ENCODE measurements at regions not wholly inside any gene's neighbourhood (a gene's known extent, or its start where the extent isn't known, plus 50 kb on each side); places are given as distances from the start of the nearest gene placed in this dataset.

DNA sequence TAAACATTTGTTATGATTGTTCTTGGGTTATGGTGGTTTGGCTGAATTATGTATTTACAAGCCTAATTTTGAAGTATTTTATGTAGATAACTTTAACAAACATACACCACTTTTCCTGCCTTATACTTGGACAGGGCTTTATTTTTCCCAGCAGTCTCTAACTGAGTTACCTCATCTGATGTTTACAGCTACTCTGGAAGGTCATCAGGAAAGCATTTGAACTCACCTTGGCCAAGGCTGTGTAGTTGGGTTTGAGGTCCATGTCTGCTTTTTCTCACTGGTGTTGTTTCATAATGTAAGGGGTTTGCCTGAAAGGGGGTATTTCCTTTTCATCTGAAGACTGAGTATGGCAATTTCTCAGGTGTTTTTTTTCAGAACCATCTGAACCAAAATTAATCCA, 193.5 kb downstream of the RWDD3 start:
- TF ChIP-seq, protein P1, sequence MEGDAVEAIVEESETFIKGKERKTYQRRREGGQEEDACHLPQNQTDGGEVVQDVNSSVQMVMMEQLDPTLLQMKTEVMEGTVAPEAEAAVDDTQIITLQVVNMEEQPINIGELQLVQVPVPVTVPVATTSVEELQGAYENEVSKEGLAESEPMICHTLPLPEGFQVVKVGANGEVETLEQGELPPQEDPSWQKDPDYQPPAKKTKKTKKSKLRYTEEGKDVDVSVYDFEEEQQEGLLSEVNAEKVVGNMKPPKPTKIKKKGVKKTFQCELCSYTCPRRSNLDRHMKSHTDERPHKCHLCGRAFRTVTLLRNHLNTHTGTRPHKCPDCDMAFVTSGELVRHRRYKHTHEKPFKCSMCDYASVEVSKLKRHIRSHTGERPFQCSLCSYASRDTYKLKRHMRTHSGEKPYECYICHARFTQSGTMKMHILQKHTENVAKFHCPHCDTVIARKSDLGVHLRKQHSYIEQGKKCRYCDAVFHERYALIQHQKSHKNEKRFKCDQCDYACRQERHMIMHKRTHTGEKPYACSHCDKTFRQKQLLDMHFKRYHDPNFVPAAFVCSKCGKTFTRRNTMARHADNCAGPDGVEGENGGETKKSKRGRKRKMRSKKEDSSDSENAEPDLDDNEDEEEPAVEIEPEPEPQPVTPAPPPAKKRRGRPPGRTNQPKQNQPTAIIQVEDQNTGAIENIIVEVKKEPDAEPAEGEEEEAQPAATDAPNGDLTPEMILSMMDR (IDR thresholded peaks at IDR 0.05; ENCODE audit: insufficient read depth, low read depth, low read length): no peak
- no peak for TF ChIP-seq EZH2 (IDR thresholded peaks at IDR 0.05; ENCODE audit: insufficient read depth, low read length)

All from astrocyte (in vitro differentiated cells and primary cell).